GM21381 (cell line): ENCODE measurements at regions not wholly inside any gene's neighbourhood (a gene's known extent, or its start where the extent isn't known, plus 50 kb on each side); places are given as distances from the start of the nearest gene placed in this dataset.
"Not testable (repeated sequence)": the region's sequence is repeated elsewhere in the genome, so short reads cannot be mapped to it uniquely, and the experiment has no call there.

Experiments
- ATAC-seq: cut with Tn5 transposase; IDR thresholded peaks from one replicate; pipeline ENCODE4 v1.9.1; 2021; ENCODE audit warnings: mild to moderate bottlenecking, moderate library complexity; ENCODE audit not compliant: unreplicated experiment

- no peak for ATAC-seq
Measured at GRCh38 chr5:154653764-154654485, 101.3 kb upstream of the LARP1 start.

GRCh38 chr5:154653418-154653763, 101.8 kb upstream of the LARP1 start:
- ATAC-seq: no peak

- ATAC-seq: no peak
Measured at GRCh38 chr5:154652746-154653417, 102.3 kb upstream of the LARP1 start.

GRCh38 chr5:154651795-154652194, 103.4 kb upstream of the LARP1 start:
- ATAC-seq: not testable (repeated sequence)

GRCh38 chr5:154648706-154649105, 106.5 kb upstream of the LARP1 start:
- no peak for ATAC-seq

GRCh38 chr5:154648229-154648628, 106.9 kb upstream of the LARP1 start:
- ATAC-seq: no peak

DNA sequence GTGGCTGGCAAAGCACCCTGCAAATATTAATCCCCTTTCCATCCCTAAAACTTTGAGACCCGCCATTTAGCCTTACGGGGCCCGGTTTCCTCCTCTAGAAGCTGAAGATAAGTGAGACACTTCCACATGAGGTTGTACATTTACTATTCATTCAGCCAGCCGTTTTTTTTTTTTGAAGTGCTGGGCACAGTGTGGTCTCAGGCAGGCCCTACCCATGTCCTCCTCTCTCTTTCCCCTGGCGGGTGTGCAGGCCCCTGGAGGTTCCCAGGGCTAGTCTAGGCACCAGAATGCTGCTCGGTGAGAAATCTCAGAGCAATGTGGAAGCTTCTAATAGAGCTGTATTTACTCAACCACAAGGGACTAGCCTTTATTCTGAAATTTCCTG, 107.4 kb upstream of the LARP1 start:
- no peak for ATAC-seq

- ATAC-seq: peak; percentile 77
Measured at GRCh38 chr5:154647114-154647760, 107.9 kb upstream of the LARP1 start.

DNA sequence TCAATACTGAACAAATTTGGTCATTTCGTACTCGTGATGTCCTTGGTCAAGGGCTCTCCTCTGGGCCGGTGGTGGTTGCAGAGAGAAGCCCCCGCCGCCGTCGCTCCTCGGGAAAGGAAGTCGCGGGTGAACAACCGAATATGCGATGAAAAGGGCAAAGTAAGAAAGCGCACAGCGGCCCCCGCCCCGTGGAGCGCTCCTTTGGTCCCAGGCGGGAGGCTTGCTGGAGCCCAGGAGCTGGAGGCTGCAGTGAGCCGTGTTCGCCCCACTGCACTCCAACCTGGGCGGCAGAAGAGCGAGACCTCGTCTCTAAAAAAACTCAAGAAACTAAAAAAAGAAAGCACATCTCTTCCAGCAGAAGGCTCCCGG, 108.4 kb upstream of the LARP1 start:
- peak; percentile 10 for ATAC-seq

- no peak for ATAC-seq
Measured at GRCh38 chr5:154644745-154645411, 110.3 kb upstream of the LARP1 start.

- ATAC-seq: no peak
Measured at GRCh38 chr5:154642499-154643245, 112.5 kb upstream of the LARP1 start.

GRCh38 chr5:154640213-154640831, 114.9 kb upstream of the LARP1 start:
- not testable (repeated sequence) for ATAC-seq

GRCh38 chr5:154636786-154637185, 118.4 kb upstream of the LARP1 start:
- ATAC-seq: not testable (repeated sequence)

- not testable (repeated sequence) for ATAC-seq
Measured at GRCh38 chr5:154636271-154636670, 118.9 kb upstream of the LARP1 start.

DNA sequence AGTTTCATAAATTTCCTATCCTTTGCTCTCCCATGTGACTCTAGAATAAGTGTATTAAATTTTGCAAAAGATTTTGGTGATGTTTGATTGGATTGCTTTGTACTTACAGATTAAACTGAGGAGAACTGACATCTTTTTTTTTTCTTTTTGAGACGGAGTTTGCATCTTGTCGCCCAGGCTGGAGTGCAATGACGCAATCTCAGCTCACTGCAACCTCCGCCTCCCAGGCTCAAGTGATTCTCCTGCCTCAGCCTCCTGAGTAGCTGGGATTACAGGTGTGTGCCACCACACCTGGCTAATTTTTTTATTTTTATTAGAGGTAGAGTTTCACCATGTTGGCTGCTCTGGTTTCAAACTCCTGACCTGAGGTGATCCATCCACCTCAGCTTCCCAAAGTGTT, 121.4 kb upstream of the LARP1 start:
- not testable (repeated sequence) for ATAC-seq

DNA sequence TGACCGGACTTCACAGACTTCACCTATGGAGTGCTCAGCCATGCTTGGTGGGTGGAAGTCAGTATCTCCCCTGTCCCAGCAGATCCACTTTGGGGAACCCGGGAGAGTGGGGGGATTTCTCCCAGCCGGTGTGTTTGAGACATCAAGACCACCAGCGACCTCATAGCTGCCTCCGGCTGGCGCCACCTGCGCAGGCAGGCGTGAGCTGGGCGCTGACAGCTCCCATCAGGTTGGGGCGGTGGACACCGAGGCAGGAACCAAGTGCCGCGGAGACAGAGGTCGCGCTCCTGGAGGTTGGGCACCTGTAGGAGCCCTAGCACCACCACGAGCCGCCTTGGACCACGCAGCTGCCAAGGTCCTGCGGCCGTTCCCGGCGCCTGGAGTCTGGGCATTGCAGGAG, 124.0 kb upstream of the LARP1 start:
- no peak for ATAC-seq

GRCh38 chr5:154630410-154630809, 124.8 kb upstream of the LARP1 start:
- ATAC-seq: no peak

GRCh38 chr5:154628685-154629084, 126.5 kb upstream of the LARP1 start:
- no peak for ATAC-seq

DNA sequence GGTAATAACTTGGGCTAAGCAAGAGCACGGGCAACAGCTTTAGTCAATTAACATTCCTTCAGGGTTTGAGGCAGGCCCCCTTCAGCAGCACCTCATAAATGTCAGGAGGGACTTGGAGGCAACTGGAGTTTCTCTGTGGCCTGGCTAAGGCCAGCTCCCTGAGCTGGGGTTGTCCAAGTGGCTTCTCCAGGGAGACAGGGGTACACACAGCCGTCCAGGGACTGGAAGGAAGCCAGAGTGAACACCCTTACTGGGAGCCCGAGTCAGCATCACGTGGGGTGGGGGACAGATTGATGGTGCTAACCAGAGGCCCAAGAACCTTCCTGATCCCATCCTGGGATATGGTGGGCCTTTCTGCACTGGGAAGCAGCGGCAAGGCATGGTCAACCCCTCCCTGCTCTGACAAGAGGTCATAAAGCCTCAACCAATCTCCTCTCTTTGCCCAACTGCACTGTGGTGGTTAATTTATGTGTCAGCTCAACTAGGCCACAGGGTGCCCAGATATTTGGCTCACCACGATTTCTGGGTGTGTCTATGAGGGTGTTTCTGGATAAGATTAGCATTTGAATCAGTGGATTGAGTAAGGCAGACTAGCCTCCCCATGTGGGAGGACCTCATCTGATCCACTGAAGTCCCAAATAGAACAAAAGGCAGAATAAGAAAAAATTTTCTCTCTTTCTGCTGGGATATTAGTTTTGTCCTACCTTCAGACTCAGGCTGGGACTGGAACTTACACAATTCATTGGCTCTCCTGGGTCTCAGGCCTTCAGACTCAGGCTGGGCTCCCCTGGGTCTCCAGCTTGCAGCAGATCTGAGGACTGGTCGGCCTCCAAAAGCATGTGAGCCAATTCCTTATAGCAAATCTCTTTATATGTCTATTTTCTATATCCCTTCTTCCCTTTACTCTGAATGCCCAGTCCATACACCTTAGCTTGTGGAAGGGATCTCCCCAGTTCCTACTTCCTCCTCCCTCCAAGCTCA, 127.2 kb upstream of the LARP1 start:
- ATAC-seq: no peak
